Gastroesophageal sphincter (tissue), 2 donors: ENCODE measurements at regions not wholly inside any gene's neighbourhood (a gene's known extent, or its start where the extent isn't known, plus 50 kb on each side); places are given as distances from the start of the nearest gene placed in this dataset.

Experiments
- EP300 ChIP-seq: sonication (generic); formaldehyde crosslinking; IDR thresholded peaks from one replicate; pipeline ENCODE4 v1.6.1; 2017; ENCODE audit warnings: antibody characterized with exemption, mild to moderate bottlenecking
- POLR2A ChIP-seq, 2 donors: fragments of 450-650 bp; IDR thresholded peaks; one replicate each; pipeline ENCODE4 v1.6.1; 2017; ENCODE audit warnings: antibody characterized with exemption in 2 of 2, mild to moderate bottlenecking in 2 of 2, moderate library complexity in 1 of 2

- TF ChIP-seq EP300 (no peak), POLR2A (IDR thresholded peaks at IDR 0.05) (no peak)
Observed at GRCh38 chr9:111095441-111095840, 57.2 kb upstream of the LPAR1 start.
